ENCODE measurements at regions not wholly inside any gene's neighbourhood (a gene's known extent, or its start where the extent isn't known, plus 50 kb on each side); places are given as distances from the start of the nearest gene placed in this dataset.

- Histone ChIP-seq H3K27me3 (ENCODE audit: control insufficient read depth, insufficient read depth, low read length) (no peaks in the 10 kb centered on the region), H3K36me3 (ENCODE audit: control insufficient read depth, insufficient read depth, low read length) (no peaks in the 10 kb centered on the region), H3K4me3 (ENCODE audit: low read depth, low read length) (no peak overlapping the region)
- ChIA-PET CTCF (no interaction called here), POLR2A (no interaction called here)
- DNase-seq (ENCODE audit: low read depth): no peak
- no peak for TF ChIP-seq CTCF (IDR thresholded peaks at IDR 0.05; ENCODE audit: insufficient read depth, low read depth, low read length)
These were observed 148.5 kb downstream of the PHETA1 start for GRCh38 chr12:111220363-111220762.

GRCh38 chr12:111219440-111219839 is 149.5 kb downstream of the PHETA1 start:
- Histone ChIP-seq H3K27me3 (ENCODE audit: control insufficient read depth, insufficient read depth, low read length) (no peaks in the 10 kb centered on the region), H3K4me3 (ENCODE audit: low read depth, low read length) (no peak overlapping the region), H3K36me3 (ENCODE audit: control insufficient read depth, insufficient read depth, low read length) (no peaks in the 10 kb centered on the region)
- POLR2A ChIA-PET: no interaction called here
- TF ChIP-seq CTCF (IDR thresholded peaks at IDR 0.05; ENCODE audit: insufficient read depth, low read depth, low read length): no peak
- no peak for DNase-seq (ENCODE audit: low read depth)
- CTCF ChIA-PET: no interaction called here

- CTCF ChIA-PET: no interaction called here
- no peak for TF ChIP-seq CTCF (IDR thresholded peaks at IDR 0.05; ENCODE audit: insufficient read depth, low read depth, low read length)
- H3K27me3 ChIP-seq (ENCODE audit: control insufficient read depth, insufficient read depth, low read length): no peaks in the 10 kb centered on the region
- no peaks in the 10 kb centered on the region for H3K36me3 ChIP-seq (ENCODE audit: control insufficient read depth, insufficient read depth, low read length)
- POLR2A ChIA-PET: no interaction called here
- no peak overlapping the region for H3K4me3 ChIP-seq (ENCODE audit: low read depth, low read length)
- DNase-seq (ENCODE audit: low read depth): no peak
These were observed 150.4 kb downstream of the PHETA1 start for GRCh38 chr12:111218499-111218898.

GRCh38 chr12:111216387-111217159 is 152.3 kb downstream of the PHETA1 start:
- ChIA-PET POLR2A (no interaction called here), CTCF (no interaction called here)
- DNase-seq (ENCODE audit: low read depth): no peak
- Histone ChIP-seq H3K4me3 (ENCODE audit: low read depth, low read length) (no peak overlapping the region), H3K36me3 (ENCODE audit: control insufficient read depth, insufficient read depth, low read length) (no peaks in the 10 kb centered on the region), H3K27me3 (ENCODE audit: control insufficient read depth, insufficient read depth, low read length) (no peaks in the 10 kb centered on the region)
- no peak for TF ChIP-seq CTCF (IDR thresholded peaks at IDR 0.05; ENCODE audit: insufficient read depth, low read depth, low read length)

GRCh38 chr12:111215881-111216280 is 153.0 kb downstream of the PHETA1 start:
- no peak for DNase-seq (ENCODE audit: low read depth)
- H3K27me3 ChIP-seq (ENCODE audit: control insufficient read depth, insufficient read depth, low read length): no peaks in the 10 kb centered on the region
- H3K36me3 ChIP-seq (ENCODE audit: control insufficient read depth, insufficient read depth, low read length): no peaks in the 10 kb centered on the region
- TF ChIP-seq CTCF (IDR thresholded peaks at IDR 0.05; ENCODE audit: insufficient read depth, low read depth, low read length): no peak
- H3K4me3 ChIP-seq (ENCODE audit: low read depth, low read length): no peak overlapping the region
- CTCF ChIA-PET: no interaction called here
- POLR2A ChIA-PET: no interaction called here
